ENCODE measurements at regions not wholly inside any gene's neighbourhood (a gene's known extent, or its start where the extent isn't known, plus 50 kb on each side); places are given as distances from the start of the nearest gene placed in this dataset.
"Not testable (repeated sequence)": the region's sequence is repeated elsewhere in the genome, so short reads cannot be mapped to it uniquely, and the experiment has no call there.

GRCh38 chr10:32217216-32217615, 129.7 kb downstream of the EPC1 start:
- Mint-ChIP-seq H3K9me3 (peaks cover 10% of the 10 kb centered on the region in 2 donors), H3K27ac (no peak overlapping the region), H3K36me3 (peaks cover 13 to 19% of the 10 kb centered on the region in 2 donors)
- DNase-seq (ENCODE audit: low spot score in 2 of 2) (no peak), ATAC-seq (no peak)

- H3K27ac Mint-ChIP-seq; DNase-seq (ENCODE audit: low spot score in 2 of 2); H3K9me3 Mint-ChIP-seq; ATAC-seq; H3K36me3 Mint-ChIP-seq: not testable (repeated sequence)
Measured at GRCh38 chr10:32213838-32214237, 133.1 kb downstream of the EPC1 start.

- H3K27ac Mint-ChIP-seq = no peak overlapping the region
- peaks cover 0 to 4% of the 10 kb centered on the region in 2 donors for H3K9me3 Mint-ChIP-seq
- DNase-seq (ENCODE audit: low spot score in 2 of 2) (no peak), ATAC-seq (no peak)
- no peaks in the 10 kb centered on the region for H3K36me3 Mint-ChIP-seq
Measured at GRCh38 chr10:32211046-32211363, 136.0 kb downstream of the EPC1 start.

GRCh38 chr10:32210306-32211045, 136.5 kb downstream of the EPC1 start:
- Mint-ChIP-seq H3K27ac (peak overlapping the region in 1 of 2 donors; percentile 37), H3K36me3 (no peaks in the 10 kb centered on the region), H3K9me3 (peaks cover 0 to 4% of the 10 kb centered on the region in 2 donors)
- peak in 1 of 2 donors; percentile 56 for ATAC-seq
- no peak for DNase-seq (ENCODE audit: low spot score in 2 of 2)

- H3K36me3 Mint-ChIP-seq, ATAC-seq: not testable (repeated sequence)
Measured at GRCh38 chr10:32208005-32208404, 139.0 kb downstream of the EPC1 start.

GRCh38 chr10:32207544-32207943, 139.4 kb downstream of the EPC1 start:
- no peak overlapping the region for H3K27ac Mint-ChIP-seq
- peak; percentile 69 to 76 for ATAC-seq

More at GRCh38 chr10:32208005-32208404, 139.0 kb downstream of the EPC1 start:
- DNase-seq (ENCODE audit: low spot score in 2 of 2); H3K27ac Mint-ChIP-seq: not testable (repeated sequence)
- H3K9me3 Mint-ChIP-seq = peaks cover 0 to 10% of the 10 kb centered on the region in 2 donors

GRCh38 chr10:32205670-32206069, 141.3 kb downstream of the EPC1 start:
- DNase-seq (ENCODE audit: low spot score in 2 of 2) (no peak), ATAC-seq (no peak)
- H3K9me3 Mint-ChIP-seq = peaks cover 0 to 10% of the 10 kb centered on the region in 2 donors
- no peak overlapping the region for H3K27ac Mint-ChIP-seq
- no peaks in the 10 kb centered on the region for H3K36me3 Mint-ChIP-seq

More at GRCh38 chr10:32207544-32207943, 139.4 kb downstream of the EPC1 start:
- no peaks in the 10 kb centered on the region for H3K36me3 Mint-ChIP-seq
- peaks cover 0 to 10% of the 10 kb centered on the region in 2 donors for H3K9me3 Mint-ChIP-seq
- DNase-seq (ENCODE audit: low spot score in 2 of 2) = peak in 1 of 2 donors; percentile 67

- Mint-ChIP-seq H3K27ac (no peak overlapping the region), H3K36me3 (no peaks in the 10 kb centered on the region), H3K9me3 (peaks cover 0 to 6% of the 10 kb centered on the region in 2 donors)
- DNase-seq (ENCODE audit: low spot score in 2 of 2) (no peak), ATAC-seq (no peak)
Measured at GRCh38 chr10:32204606-32205005, 142.4 kb downstream of the EPC1 start.

- Mint-ChIP-seq H3K36me3 (no peaks in the 10 kb centered on the region), H3K9me3 (peaks cover 0 to 6% of the 10 kb centered on the region in 2 donors), H3K27ac (no peak overlapping the region)
- no peak for ATAC-seq
- DNase-seq (ENCODE audit: low spot score in 2 of 2) = no peak
Measured at GRCh38 chr10:32199714-32200394, 143.6 kb upstream of the KIF5B start.

- DNase-seq (ENCODE audit: low spot score in 2 of 2) (no peak), ATAC-seq (no peak)
Measured at GRCh38 chr10:32197423-32197822, 141.2 kb upstream of the KIF5B start.

GRCh38 chr10:32190890-32191491, 134.8 kb upstream of the KIF5B start:
- Mint-ChIP-seq H3K27ac (no peak overlapping the region), H3K9me3 (no peaks in the 10 kb centered on the region), H3K36me3 (no peaks in the 10 kb centered on the region)
- no peak for ATAC-seq
- no peak for DNase-seq (ENCODE audit: low spot score in 2 of 2)

More at GRCh38 chr10:32197423-32197822, 141.2 kb upstream of the KIF5B start:
- Mint-ChIP-seq H3K36me3 (no peaks in the 10 kb centered on the region), H3K27ac (no peak overlapping the region), H3K9me3 (no peaks in the 10 kb centered on the region)

- no peaks in the 10 kb centered on the region for H3K36me3 Mint-ChIP-seq
- no peak overlapping the region for H3K27ac Mint-ChIP-seq
- DNase-seq (ENCODE audit: low spot score in 2 of 2) (no peak), ATAC-seq (no peak)
- H3K9me3 Mint-ChIP-seq = no peaks in the 10 kb centered on the region
Measured at GRCh38 chr10:32189400-32190084, 133.3 kb upstream of the KIF5B start.

GRCh38 chr10:32188601-32189000, 132.4 kb upstream of the KIF5B start:
- H3K9me3 Mint-ChIP-seq; H3K27ac Mint-ChIP-seq; H3K36me3 Mint-ChIP-seq; DNase-seq (ENCODE audit: low spot score in 2 of 2); ATAC-seq: not testable (repeated sequence)

- ATAC-seq = no peak
- Mint-ChIP-seq H3K36me3 (no peaks in the 10 kb centered on the region), H3K9me3 (no peaks in the 10 kb centered on the region), H3K27ac (no peak overlapping the region)
- no peak for DNase-seq (ENCODE audit: low spot score in 2 of 2)
Measured at GRCh38 chr10:32187686-32188085, 131.5 kb upstream of the KIF5B start.

GRCh38 chr10:32183652-32184051, 127.4 kb upstream of the KIF5B start:
- not testable (repeated sequence) for H3K27ac Mint-ChIP-seq; H3K9me3 Mint-ChIP-seq; DNase-seq (ENCODE audit: low spot score in 2 of 2); ATAC-seq; H3K36me3 Mint-ChIP-seq

GRCh38 chr10:32182476-32182875, 126.3 kb upstream of the KIF5B start:
- H3K27ac Mint-ChIP-seq = peak overlapping the region in 1 of 2 donors; percentile 14
- DNase-seq (ENCODE audit: low spot score in 2 of 2) = no peak

More at GRCh38 chr10:32182476-32182875, 126.3 kb upstream of the KIF5B start:
- ATAC-seq = no peak
- Mint-ChIP-seq H3K36me3 (no peaks in the 10 kb centered on the region), H3K9me3 (no peaks in the 10 kb centered on the region)
